ENCODE measurements at regions not wholly inside any gene's neighbourhood (a gene's known extent, or its start where the extent isn't known, plus 50 kb on each side); places are given as distances from the start of the nearest gene placed in this dataset.

GRCh38 chr6:15761045-15761502 lies 98.2 kb upstream of the DTNBP1 start:
- Histone ChIP-seq H3K36me3 (no peaks in the 10 kb centered on the region), H3K4me3 (no peak overlapping the region), H3K27ac (no peak overlapping the region), H3K27me3 (replicated peaks; ENCODE audit: insufficient read depth) (no peaks in the 10 kb centered on the region), H3K9me3 (no peaks in the 10 kb centered on the region), H3K4me1 (replicated peaks) (no peaks in the 10 kb centered on the region)
- no peak for DNase-seq (ENCODE audit: low spot score)
- intact Hi-C loops (cut with DNase I) = no loop called here
- 54% methylated on average over 2 of the region's 2 CpGs for WGBS
- TF ChIP-seq CTCF (IDR thresholded peaks at IDR 0.05) (no peak), POLR2A (IDR thresholded peaks at IDR 0.05) (no peak), POLR2AphosphoS5 (IDR thresholded peaks at IDR 0.05) (no peak)

DNA sequence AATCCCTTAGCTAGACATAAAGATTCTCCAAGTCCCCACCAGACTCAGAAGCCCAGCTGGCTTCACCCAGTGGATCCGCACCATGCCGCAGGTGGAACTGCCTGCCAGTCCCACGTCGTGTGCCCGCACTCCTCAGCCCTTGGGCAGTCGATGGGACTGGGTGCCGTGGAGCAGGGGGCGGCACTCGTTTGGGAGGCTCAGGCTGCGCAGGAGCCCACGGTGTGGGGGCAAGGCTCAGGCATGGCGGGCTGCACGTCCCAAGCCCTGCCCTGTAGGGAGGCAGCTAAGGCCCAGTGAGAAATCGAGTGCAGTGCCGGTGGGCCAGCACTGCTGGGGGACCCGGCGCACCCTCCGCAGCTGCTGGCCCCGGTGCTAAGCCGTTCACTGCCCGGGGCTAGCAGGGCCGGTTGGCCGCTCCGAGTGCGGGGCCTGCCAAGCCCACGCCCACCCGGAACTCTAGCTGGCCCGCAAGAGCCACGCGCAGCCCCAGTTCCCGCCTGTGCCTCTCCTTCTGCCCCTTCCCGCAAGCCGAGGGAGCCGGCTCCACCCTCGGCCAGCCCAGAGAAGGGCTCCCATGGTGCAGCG lies 95.9 kb upstream of the DTNBP1 start:
- Histone ChIP-seq H3K4me3 (no peak overlapping the region), H3K27ac (no peak overlapping the region), H3K36me3 (no peaks in the 10 kb centered on the region), H3K4me1 (replicated peaks) (no peaks in the 10 kb centered on the region), H3K9me3 (no peaks in the 10 kb centered on the region), H3K27me3 (replicated peaks; ENCODE audit: insufficient read depth) (no peaks in the 10 kb centered on the region)
- no peak for TF ChIP-seq POLR2A (IDR thresholded peaks at IDR 0.05)
- no peak for TF ChIP-seq POLR2AphosphoS5 (IDR thresholded peaks at IDR 0.05)
- TF ChIP-seq CTCF (IDR thresholded peaks at IDR 0.05) = no peak
- intact Hi-C loops (cut with DNase I) = no loop called here
- no peak for DNase-seq (ENCODE audit: low spot score)
- WGBS = 97% methylated on average over 25 of the region's 36 CpGs

GRCh38 chr6:15755526-15755925 lies 92.7 kb upstream of the DTNBP1 start:
- TF ChIP-seq POLR2A (IDR thresholded peaks at IDR 0.05) = no peak
- TF ChIP-seq POLR2AphosphoS5 (IDR thresholded peaks at IDR 0.05) = no peak
- TF ChIP-seq CTCF (IDR thresholded peaks at IDR 0.05) = no peak
- Histone ChIP-seq H3K27ac (no peak overlapping the region), H3K4me1 (replicated peaks) (no peaks in the 10 kb centered on the region), H3K9me3 (no peaks in the 10 kb centered on the region), H3K36me3 (no peaks in the 10 kb centered on the region), H3K4me3 (no peak overlapping the region), H3K27me3 (replicated peaks; ENCODE audit: insufficient read depth) (no peaks in the 10 kb centered on the region)
- intact Hi-C loops (cut with DNase I) = no loop called here
- no peak for DNase-seq (ENCODE audit: low spot score)
- 72% methylated on average over 6 of the region's 6 CpGs for WGBS

DNA sequence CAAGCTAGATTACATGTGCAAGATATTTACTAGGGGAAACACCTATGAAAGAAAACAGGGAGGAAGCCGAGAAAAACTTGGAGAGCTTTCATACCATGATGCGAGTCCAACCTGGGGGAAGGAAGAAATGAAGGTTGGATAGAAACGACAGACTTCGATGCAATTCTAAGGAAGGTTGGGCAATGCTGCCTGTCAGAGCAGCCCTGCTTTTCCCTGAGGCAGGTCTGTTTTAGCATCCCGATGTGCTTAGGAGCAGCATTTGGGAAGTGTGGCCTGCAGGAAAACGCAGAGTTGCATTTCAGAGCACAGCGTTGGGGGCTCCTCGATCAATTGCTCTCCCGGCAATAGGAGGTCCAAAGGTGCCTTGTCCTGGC lies 91.9 kb upstream of the DTNBP1 start:
- Histone ChIP-seq H3K4me1 (replicated peaks) (no peaks in the 10 kb centered on the region), H3K27ac (no peak overlapping the region), H3K9me3 (no peaks in the 10 kb centered on the region), H3K27me3 (replicated peaks; ENCODE audit: insufficient read depth) (no peaks in the 10 kb centered on the region), H3K36me3 (no peaks in the 10 kb centered on the region), H3K4me3 (no peak overlapping the region)
- intact Hi-C loops (cut with DNase I) = no loop called here
- 93% methylated on average over 9 of the region's 9 CpGs for WGBS
- TF ChIP-seq POLR2A (IDR thresholded peaks at IDR 0.05) (no peak), POLR2AphosphoS5 (IDR thresholded peaks at IDR 0.05) (no peak), CTCF (IDR thresholded peaks at IDR 0.05) (no peak)
- no peak for DNase-seq (ENCODE audit: low spot score)

GRCh38 chr6:15754035-15754705 lies 91.3 kb upstream of the DTNBP1 start:
- Histone ChIP-seq H3K27ac (no peak overlapping the region), H3K36me3 (no peaks in the 10 kb centered on the region), H3K9me3 (no peaks in the 10 kb centered on the region), H3K27me3 (replicated peaks; ENCODE audit: insufficient read depth) (no peaks in the 10 kb centered on the region), H3K4me1 (replicated peaks) (no peaks in the 10 kb centered on the region), H3K4me3 (no peak overlapping the region)
- DNase-seq (ENCODE audit: low spot score) = no peak
- WGBS = 90% methylated on average over 5 of the region's 5 CpGs
- intact Hi-C loops (cut with DNase I) = no loop called here
- TF ChIP-seq CTCF (IDR thresholded peaks at IDR 0.05) = no peak
- no peak for TF ChIP-seq POLR2AphosphoS5 (IDR thresholded peaks at IDR 0.05)
- TF ChIP-seq POLR2A (IDR thresholded peaks at IDR 0.05) = no peak

Data from prostate gland (tissue), 2 donors.